Breast epithelium (tissue), 4 donors: ENCODE measurements at regions not wholly inside any gene's neighbourhood (a gene's known extent, or its start where the extent isn't known, plus 50 kb on each side); places are given as distances from the start of the nearest gene placed in this dataset.

Experiments
- DNase-seq, 2 donors: peaks; one replicate each; pipeline ENCODE4 v3.0.0-alpha.2; 2019; ENCODE audit warnings: low spot score in 2 of 2
- H3K27ac ChIP-seq, 2 donors: fragments of 200-600 bp; sonication (generic) in 1 of 2; one replicate each; pipeline ENCODE4 v1.5.1; 2016 to 2019; ENCODE audit warnings: mild to moderate bottlenecking in 1 of 2
- H3K27me3 ChIP-seq, 2 donors: fragments of 200-600 bp; sonication (generic) in 1 of 2; one replicate each; pipeline versions ENCODE4 v1.5.1 to v1.6.0; 2017 to 2019; ENCODE audit warnings: control low read depth in 1 of 2, mild to moderate bottlenecking in 1 of 2
- H3K36me3 ChIP-seq: fragments of 200-600 bp; one replicate; pipeline ENCODE4 v1.5.1; 2019
- H3K4me1 ChIP-seq, 2 donors: fragments of 200-600 bp; sonication (generic); one replicate each; pipeline ENCODE4 v1.5.1; 2016 to 2019; ENCODE audit warnings: control low read depth in 1 of 2
- H3K4me3 ChIP-seq, 3 donors: fragments of 200-600 bp; sonication (generic); 1 replicate in 2 of 3; 2 replicates in 1 of 3; pipeline ENCODE4 v1.5.1; 2016 to 2019; ENCODE audit warnings: mild to moderate bottlenecking in 3 of 3, moderate library complexity in 2 of 3
- H3K9me3 ChIP-seq, 2 donors: fragments of 200-600 bp; sonication (generic) in 1 of 2; one replicate each; pipeline ENCODE4 v1.5.1; 2016 to 2019; ENCODE audit warnings: control low read depth in 1 of 2
- POLR2A ChIP-seq: fragments of 450-650 bp; IDR thresholded peaks from one replicate; pipeline ENCODE4 v1.6.1; 2016; ENCODE audit warnings: antibody characterized with exemption, mild to moderate bottlenecking, moderate library complexity
- POLR2AphosphoS5 ChIP-seq, 3 donors: sonication (generic); formaldehyde crosslinking; IDR thresholded peaks; one replicate each; pipeline ENCODE4 v1.6.1; 2017; ENCODE audit warnings: antibody characterized with exemption in 3 of 3
- intact Hi-C: fragments of 100-400 bp; cut with DNase I; formaldehyde crosslinking; loops from one replicate; pipeline ENCODE4 v1.15.1; 2023; ENCODE audit warnings: low total_unique reads
- TF ChIP-seq, protein P1 (sequence below), 3 donors: fragments of 450-650 bp; IDR thresholded peaks; one replicate each; pipeline ENCODE4 v1.5.1; 2016 to 2017; ENCODE audit warnings: antibody characterized with exemption in 3 of 3, mild to moderate bottlenecking in 3 of 3, moderate library complexity in 3 of 3

DNA sequence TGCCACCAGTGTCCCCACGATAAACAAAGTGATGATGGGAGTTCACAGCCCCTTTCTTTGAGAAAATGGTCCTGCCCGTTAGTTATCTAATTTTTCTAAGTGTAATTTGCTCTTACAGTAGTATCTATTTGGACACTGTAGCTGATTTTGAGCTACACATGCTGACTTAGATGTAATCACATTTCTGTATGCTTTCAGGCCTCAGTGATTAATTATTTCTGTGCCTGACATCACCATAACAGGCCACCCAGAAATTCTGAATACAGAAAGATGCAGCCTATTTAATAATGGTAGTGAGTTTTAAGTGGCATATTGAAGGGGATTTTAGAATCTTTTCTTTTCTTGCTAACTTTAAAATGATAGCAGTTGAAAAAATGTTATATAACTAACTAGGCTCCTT, 147.6 kb upstream of the ANXA10 start:
- Histone ChIP-seq H3K4me1 (no peaks in the 10 kb centered on the region), H3K36me3 (no peaks in the 10 kb centered on the region), H3K4me3 (no peak overlapping the region), H3K9me3 (peaks cover 0 to under 1% of the 10 kb centered on the region in 2 donors), H3K27me3 (no peaks in the 10 kb centered on the region), H3K27ac (no peak overlapping the region)
- TF ChIP-seq POLR2AphosphoS5 (IDR thresholded peaks at IDR 0.05): no peak
- TF ChIP-seq POLR2A: no peak
- TF ChIP-seq, protein P1, sequence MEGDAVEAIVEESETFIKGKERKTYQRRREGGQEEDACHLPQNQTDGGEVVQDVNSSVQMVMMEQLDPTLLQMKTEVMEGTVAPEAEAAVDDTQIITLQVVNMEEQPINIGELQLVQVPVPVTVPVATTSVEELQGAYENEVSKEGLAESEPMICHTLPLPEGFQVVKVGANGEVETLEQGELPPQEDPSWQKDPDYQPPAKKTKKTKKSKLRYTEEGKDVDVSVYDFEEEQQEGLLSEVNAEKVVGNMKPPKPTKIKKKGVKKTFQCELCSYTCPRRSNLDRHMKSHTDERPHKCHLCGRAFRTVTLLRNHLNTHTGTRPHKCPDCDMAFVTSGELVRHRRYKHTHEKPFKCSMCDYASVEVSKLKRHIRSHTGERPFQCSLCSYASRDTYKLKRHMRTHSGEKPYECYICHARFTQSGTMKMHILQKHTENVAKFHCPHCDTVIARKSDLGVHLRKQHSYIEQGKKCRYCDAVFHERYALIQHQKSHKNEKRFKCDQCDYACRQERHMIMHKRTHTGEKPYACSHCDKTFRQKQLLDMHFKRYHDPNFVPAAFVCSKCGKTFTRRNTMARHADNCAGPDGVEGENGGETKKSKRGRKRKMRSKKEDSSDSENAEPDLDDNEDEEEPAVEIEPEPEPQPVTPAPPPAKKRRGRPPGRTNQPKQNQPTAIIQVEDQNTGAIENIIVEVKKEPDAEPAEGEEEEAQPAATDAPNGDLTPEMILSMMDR (IDR thresholded peaks at IDR 0.05): no peak
- intact Hi-C loops: no loop called here
- DNase-seq: no peak

DNA sequence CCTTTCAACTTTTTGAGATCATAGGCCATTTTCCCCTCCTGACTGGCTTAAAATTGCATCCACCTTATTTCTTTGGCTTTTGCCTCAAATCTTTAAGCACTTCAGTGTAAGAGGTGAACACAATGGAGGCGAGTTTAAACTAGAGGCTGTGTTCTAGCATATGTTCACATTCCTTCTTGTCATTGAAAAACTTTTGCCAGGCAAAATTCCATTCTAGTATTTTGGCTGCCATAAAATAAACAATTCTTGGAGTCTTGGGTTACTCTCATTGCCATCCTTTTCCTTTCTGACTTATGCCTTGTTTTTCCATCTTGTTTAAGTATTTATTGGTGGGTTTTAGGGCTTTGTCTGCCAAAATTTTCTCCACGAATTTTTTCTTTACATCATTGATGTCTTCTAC, 137.3 kb upstream of the ANXA10 start:
- Histone ChIP-seq H3K4me1 (no peaks in the 10 kb centered on the region), H3K36me3 (no peaks in the 10 kb centered on the region), H3K27ac (no peak overlapping the region), H3K27me3 (no peaks in the 10 kb centered on the region), H3K9me3 (peaks cover 8 to 39% of the 10 kb centered on the region in 2 donors), H3K4me3 (no peak overlapping the region)
- DNase-seq: no peak
- TF ChIP-seq POLR2AphosphoS5 (IDR thresholded peaks at IDR 0.05): no peak
- TF ChIP-seq, protein P1 (IDR thresholded peaks at IDR 0.05): no peak
- no peak for TF ChIP-seq POLR2A
- intact Hi-C loops: no loop called here

DNA sequence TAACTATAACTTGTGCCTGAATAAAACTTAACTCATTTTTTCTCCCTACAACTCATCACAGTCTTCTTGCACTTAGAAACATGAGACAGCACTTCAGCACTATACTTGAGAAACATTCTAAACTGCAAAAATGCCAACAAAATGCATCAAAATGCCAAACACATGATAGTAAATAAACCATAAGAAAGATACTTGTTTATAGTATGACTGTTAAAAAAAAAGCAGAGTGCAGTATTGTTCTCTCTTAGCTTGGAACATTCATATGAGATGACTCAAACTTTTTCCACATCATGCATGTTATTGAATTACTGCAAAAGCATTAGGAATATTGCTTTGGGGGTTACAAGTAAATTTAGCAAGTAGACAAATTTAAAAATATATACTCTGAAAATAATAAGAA, 135.7 kb upstream of the ANXA10 start:
- H3K4me3 ChIP-seq: no peak overlapping the region
- intact Hi-C loops: no loop called here
- no peaks in the 10 kb centered on the region for H3K4me1 ChIP-seq
- no peaks in the 10 kb centered on the region for H3K36me3 ChIP-seq
- peaks cover 8 to 32% of the 10 kb centered on the region in 2 donors for H3K9me3 ChIP-seq
- H3K27ac ChIP-seq: no peak overlapping the region
- H3K27me3 ChIP-seq: no peaks in the 10 kb centered on the region
- TF ChIP-seq, protein P1 (IDR thresholded peaks at IDR 0.05): no peak
- TF ChIP-seq POLR2AphosphoS5 (IDR thresholded peaks at IDR 0.05): no peak
- TF ChIP-seq POLR2A: no peak
- DNase-seq: no peak

DNA sequence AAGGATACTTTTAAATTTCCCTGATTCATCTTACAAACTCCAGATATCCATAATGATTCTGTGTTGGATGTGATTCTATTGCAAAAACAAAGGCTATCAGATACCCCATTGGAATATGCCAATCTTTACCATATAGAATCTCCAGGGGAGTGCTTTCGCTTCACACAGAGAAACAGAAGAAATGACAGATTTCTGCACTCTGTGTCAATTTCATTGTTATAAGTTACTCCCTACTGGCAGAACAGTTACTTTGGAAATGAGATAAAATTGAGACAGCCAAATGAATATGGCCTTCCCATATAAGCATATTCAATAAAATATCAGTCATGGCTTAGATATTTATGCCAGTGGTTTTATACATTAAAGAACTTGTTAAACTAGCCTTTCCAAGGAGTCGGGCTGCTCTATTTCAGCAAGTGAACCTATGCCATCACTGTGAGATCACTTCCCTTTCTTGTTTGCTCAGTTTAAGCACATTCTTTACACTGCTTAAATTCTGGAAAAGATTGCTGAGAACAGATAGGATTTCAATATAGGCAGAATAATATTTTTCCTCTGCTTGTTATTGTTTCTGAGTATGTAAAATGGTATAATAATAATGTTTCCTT, 127.5 kb upstream of the ANXA10 start:
- DNase-seq: no peak
- H3K4me3 ChIP-seq: no peak overlapping the region
- intact Hi-C loops: no loop called here
- peaks cover 3 to 7% of the 10 kb centered on the region in 2 donors for H3K9me3 ChIP-seq
- no peak overlapping the region for H3K27ac ChIP-seq
- no peaks in the 10 kb centered on the region for H3K36me3 ChIP-seq
- TF ChIP-seq, protein P1 (IDR thresholded peaks at IDR 0.05): no peak
- TF ChIP-seq POLR2AphosphoS5 (IDR thresholded peaks at IDR 0.05) (no peak), POLR2A (no peak)
- no peaks in the 10 kb centered on the region for H3K27me3 ChIP-seq
- H3K4me1 ChIP-seq: no peaks in the 10 kb centered on the region

DNA sequence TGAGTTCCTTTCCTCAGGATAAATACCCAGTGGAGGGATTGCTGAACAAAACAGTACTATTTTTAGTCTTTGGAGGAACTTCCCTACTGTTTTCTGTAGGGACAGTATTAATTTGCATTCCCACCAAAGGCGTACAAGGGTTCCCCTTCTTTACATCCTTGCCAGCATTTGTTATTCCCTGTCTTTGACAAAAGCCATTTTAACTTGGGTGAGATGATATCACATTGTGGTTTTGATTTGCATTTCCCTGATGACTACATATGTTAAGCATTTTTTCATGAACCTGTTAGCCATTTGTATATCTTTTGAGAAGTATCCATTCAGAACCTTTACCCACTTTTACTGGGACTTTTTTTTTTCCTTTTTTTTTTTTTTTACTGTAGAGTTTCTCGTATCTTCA, 126.2 kb upstream of the ANXA10 start:
- Histone ChIP-seq H3K27me3 (no peaks in the 10 kb centered on the region), H3K27ac (no peak overlapping the region), H3K9me3 (peaks cover 3 to 16% of the 10 kb centered on the region in 2 donors), H3K4me1 (no peaks in the 10 kb centered on the region), H3K36me3 (no peaks in the 10 kb centered on the region), H3K4me3 (no peak overlapping the region)
- TF ChIP-seq, protein P1 (IDR thresholded peaks at IDR 0.05): no peak
- no peak for TF ChIP-seq POLR2A
- TF ChIP-seq POLR2AphosphoS5 (IDR thresholded peaks at IDR 0.05): no peak
- intact Hi-C loops: no loop called here
- no peak for DNase-seq
